CD4-positive, CD25-positive, alpha-beta regulatory T cell (primary cell): ENCODE measurements at regions not wholly inside any gene's neighbourhood (a gene's known extent, or its start where the extent isn't known, plus 50 kb on each side); places are given as distances from the start of the nearest gene placed in this dataset.

Experiments used
- ATAC-seq, 2 donors: fragments of 150-1000 bp; cut with Tn5 transposase; one replicate each; pipeline ENCODE4 v1.10.0; 2021; ENCODE audit warnings: low read depth in 2 of 2, moderate number of reproducible peaks in 2 of 2, moderate library complexity in 1 of 2
- DNase-seq, 3 donors: peaks; one replicate each; pipeline versions ENCODE4 v3.0.0 to v3.0.0-alpha.2; 2012 to 2022; ENCODE audit warnings: mixed read lengths in 1 of 3
- H3K27ac ChIP-seq: one replicate; pipeline ENCODE4 v1.7.0; 2013; ENCODE audit warnings: mild to moderate bottlenecking, low read length; ENCODE audit not compliant: insufficient read depth, poor library complexity, severe bottlenecking
- H3K27me3 ChIP-seq: one replicate; pipeline ENCODE4 v1.7.0; 2013; ENCODE audit warnings: low read length; ENCODE audit not compliant: control insufficient read depth, insufficient read depth
- H3K36me3 ChIP-seq: one replicate; pipeline ENCODE4 v1.7.0; 2013; ENCODE audit warnings: mild to moderate bottlenecking, low read length, moderate library complexity; ENCODE audit not compliant: control insufficient read depth, insufficient read depth
- H3K4me1 ChIP-seq: 2 replicates; pipeline ENCODE4 v1.7.0; 2013; ENCODE audit warnings: mild to moderate bottlenecking, low read length; ENCODE audit not compliant: insufficient read depth, control insufficient read depth, poor library complexity, severe bottlenecking
- H3K4me3 ChIP-seq: one replicate; pipeline ENCODE4 v1.7.0; 2013; ENCODE audit warnings: low read depth, mild to moderate bottlenecking, low read length, moderate library complexity
- H3K9me3 ChIP-seq, 2 experiments: 1 replicate in 1 of 2; 2 replicates in 1 of 2; pipeline ENCODE4 v1.7.0; 2013; ENCODE audit warnings: low read length in 2 of 2, mild to moderate bottlenecking in 1 of 2, moderate library complexity in 1 of 2; ENCODE audit not compliant: control insufficient read depth in 2 of 2
- H3K27ac Mint-ChIP-seq, 3 donors: one replicate each; pipeline ENCODE4 v1.8.0; 2020 to 2022; ENCODE audit warnings: mild to moderate bottlenecking in 3 of 3, mixed read lengths in 3 of 3, moderate library complexity in 2 of 3
- H3K27me3 Mint-ChIP-seq: one replicate; pipeline ENCODE4 v1.8.0; 2022; ENCODE audit warnings: mild to moderate bottlenecking, mixed read lengths
- H3K36me3 Mint-ChIP-seq: one replicate; pipeline ENCODE4 v1.8.0; 2020; ENCODE audit warnings: mixed read lengths
- H3K4me1 Mint-ChIP-seq, 4 donors: one replicate each; pipeline ENCODE4 v1.8.0; 2020 to 2022; ENCODE audit warnings: mixed read lengths in 4 of 4, mild to moderate bottlenecking in 1 of 4
- H3K4me3 Mint-ChIP-seq, 4 donors: one replicate each; pipeline ENCODE4 v1.8.0; 2020 to 2022; ENCODE audit warnings: mild to moderate bottlenecking in 4 of 4, mixed read lengths in 4 of 4, moderate library complexity in 3 of 4
- H3K9me3 Mint-ChIP-seq, 7 donors: one replicate each; pipeline ENCODE4 v1.8.0; 2020 to 2022; ENCODE audit warnings: mixed read lengths in 7 of 7, mild to moderate bottlenecking in 3 of 7, moderate library complexity in 2 of 7

DNA sequence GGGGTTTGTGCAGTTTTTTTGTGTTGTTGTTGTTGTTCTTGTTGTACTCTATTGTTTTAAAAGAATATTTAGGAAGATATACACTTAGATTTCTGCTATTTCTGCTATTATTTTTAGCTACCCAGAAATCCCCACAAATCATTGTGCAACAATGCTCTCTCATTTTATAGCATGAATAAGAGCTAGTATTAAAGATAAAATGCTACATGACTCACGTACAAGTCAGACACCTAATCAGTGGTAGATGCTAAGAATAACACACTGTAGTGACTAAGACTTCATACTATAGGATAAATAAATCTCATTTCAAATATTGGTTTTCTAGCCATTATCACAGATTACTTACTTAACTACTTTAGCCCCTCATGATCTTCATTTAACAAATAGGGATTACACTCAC lies 920.5 kb downstream of the KCNMA1 start:
- H3K4me3 ChIP-seq, result no peak overlapping the region
- H3K27ac ChIP-seq, result no peak overlapping the region
- Mint-ChIP-seq H3K4me1 (no peaks in the 10 kb centered on the region), H3K9me3 (peaks cover 4 to 34% (median 5%) of the 10 kb centered on the region in 7 donors), H3K36me3 (no peaks in the 10 kb centered on the region), H3K27ac (no peak overlapping the region), H3K27me3 (no peaks in the 10 kb centered on the region), H3K4me3 (no peak overlapping the region)
- no peaks in the 10 kb centered on the region for H3K9me3 ChIP-seq
- H3K4me1 ChIP-seq, result no peaks in the 10 kb centered on the region
- no peak for DNase-seq
- H3K36me3 ChIP-seq, result no peaks in the 10 kb centered on the region
- no peaks in the 10 kb centered on the region for H3K27me3 ChIP-seq
- ATAC-seq, result no peak

DNA sequence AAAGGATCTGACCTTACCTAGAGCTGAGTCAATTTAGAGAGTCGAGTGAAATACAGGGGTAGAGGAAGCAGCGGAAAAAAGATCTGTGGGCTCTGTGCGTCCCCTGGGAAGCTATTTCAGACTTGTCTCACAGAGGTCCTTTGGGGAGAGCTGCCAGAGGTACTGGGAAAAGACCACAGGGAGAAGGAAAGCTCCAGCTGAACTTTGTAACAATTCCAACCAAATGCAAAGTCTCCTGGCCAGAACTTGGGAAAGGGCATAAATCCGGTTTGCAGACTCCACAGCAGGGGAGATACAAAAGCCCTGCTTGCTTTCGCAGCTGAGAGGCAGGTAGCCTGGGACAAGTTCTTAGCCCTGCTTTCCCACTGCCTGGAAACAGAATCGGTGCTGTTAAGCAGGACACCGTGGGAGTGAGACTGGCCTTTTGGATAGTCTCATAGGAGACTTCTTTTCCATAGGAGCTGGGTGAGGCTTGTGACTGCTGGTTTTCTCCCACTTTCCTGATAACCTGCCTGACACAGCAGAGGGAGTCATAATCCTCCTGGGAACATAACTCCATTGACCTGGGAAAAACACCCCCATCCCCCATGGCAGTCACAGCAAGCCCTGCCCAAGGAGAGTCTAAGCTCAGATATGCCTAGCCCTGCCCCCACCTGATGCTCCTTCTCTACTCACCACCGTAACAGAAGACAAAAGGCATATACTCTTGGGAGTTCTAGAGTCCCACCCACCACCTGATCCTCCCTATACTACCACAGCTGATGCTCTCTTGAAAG lies 926.2 kb downstream of the KCNMA1 start:
- H3K9me3 Mint-ChIP-seq, result peaks cover 0 to 29% (median 10%) of the 10 kb centered on the region in 7 donors
- peaks cover 0 to 3% of the 10 kb centered on the region in 2 experiments for H3K9me3 ChIP-seq
- no peak overlapping the region for H3K27ac Mint-ChIP-seq
- no peak for DNase-seq
- no peak for ATAC-seq
- no peaks in the 10 kb centered on the region for H3K36me3 Mint-ChIP-seq
- no peaks in the 10 kb centered on the region for H3K36me3 ChIP-seq
- H3K4me1 ChIP-seq, result no peaks in the 10 kb centered on the region
- no peak overlapping the region for H3K4me3 Mint-ChIP-seq
- H3K27ac ChIP-seq, result no peak overlapping the region
- H3K27me3 ChIP-seq, result no peaks in the 10 kb centered on the region
- no peaks in the 10 kb centered on the region for H3K27me3 Mint-ChIP-seq
- H3K4me3 ChIP-seq, result no peak overlapping the region
- H3K4me1 Mint-ChIP-seq, result no peaks in the 10 kb centered on the region

DNA sequence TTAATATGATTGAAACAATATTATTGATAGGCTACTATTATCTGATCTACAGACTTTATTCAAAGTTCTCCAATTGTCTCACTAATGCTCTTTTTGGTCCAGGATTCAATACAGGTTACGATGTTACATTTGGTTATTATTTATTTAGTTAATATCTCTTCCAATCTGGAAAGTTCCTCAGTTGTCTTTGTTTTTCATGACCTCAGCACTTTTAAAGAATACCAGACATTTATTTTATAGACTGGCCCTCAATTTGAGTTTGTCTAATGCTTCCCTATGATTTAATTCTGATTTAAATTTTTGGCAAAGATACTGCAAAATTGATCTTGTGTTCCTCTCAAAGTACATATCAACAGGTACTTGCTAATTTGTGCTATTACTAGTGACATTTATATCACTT lies 937.4 kb downstream of the KCNMA1 start:
- H3K4me3 ChIP-seq, result no peak overlapping the region
- no peaks in the 10 kb centered on the region for H3K27me3 Mint-ChIP-seq
- ATAC-seq, result no peak
- no peak overlapping the region for H3K27ac ChIP-seq
- H3K4me1 Mint-ChIP-seq, result no peaks in the 10 kb centered on the region
- H3K4me1 ChIP-seq, result no peaks in the 10 kb centered on the region
- H3K9me3 Mint-ChIP-seq, result peaks cover 0 to 15% (median 4%) of the 10 kb centered on the region in 7 donors
- no peaks in the 10 kb centered on the region for H3K27me3 ChIP-seq
- H3K36me3 ChIP-seq, result no peaks in the 10 kb centered on the region
- DNase-seq, result no peak
- H3K36me3 Mint-ChIP-seq, result no peaks in the 10 kb centered on the region
- H3K4me3 Mint-ChIP-seq, result no peak overlapping the region
- peaks cover 0 to 3% of the 10 kb centered on the region in 2 experiments for H3K9me3 ChIP-seq
- peak overlapping the region in 1 of 3 donors; percentile 20 for H3K27ac Mint-ChIP-seq

DNA sequence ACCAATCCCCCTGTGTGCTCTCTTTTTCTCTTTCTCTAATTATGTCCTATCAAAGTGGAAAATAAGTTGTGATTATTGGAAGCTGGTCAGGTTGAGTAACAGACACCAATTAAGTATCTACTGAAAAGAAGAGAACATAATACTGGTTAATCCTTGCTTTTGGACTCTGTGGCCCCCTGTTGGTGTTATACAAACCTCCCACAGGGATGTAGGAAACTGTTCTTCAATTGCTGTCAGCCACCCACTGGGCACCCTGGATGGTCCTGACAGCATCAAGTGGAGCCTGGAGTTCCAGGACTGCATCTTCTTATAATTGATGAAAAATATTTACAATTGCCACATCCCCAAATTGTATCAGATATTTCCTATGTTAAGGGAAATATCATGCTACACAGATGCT lies 939.7 kb downstream of the KCNMA1 start:
- no peak for ATAC-seq
- H3K9me3 ChIP-seq, result peaks cover 0 to 3% of the 10 kb centered on the region in 2 experiments
- Mint-ChIP-seq H3K4me3 (no peak overlapping the region), H3K36me3 (no peaks in the 10 kb centered on the region), H3K27me3 (no peaks in the 10 kb centered on the region), H3K9me3 (peaks cover 0 to 16% (median 2%) of the 10 kb centered on the region in 7 donors), H3K27ac (no peak overlapping the region), H3K4me1 (no peaks in the 10 kb centered on the region)
- H3K27me3 ChIP-seq, result no peaks in the 10 kb centered on the region
- H3K4me3 ChIP-seq, result no peak overlapping the region
- no peak for DNase-seq
- H3K36me3 ChIP-seq, result no peaks in the 10 kb centered on the region
- H3K27ac ChIP-seq, result no peak overlapping the region
- no peaks in the 10 kb centered on the region for H3K4me1 ChIP-seq

DNA sequence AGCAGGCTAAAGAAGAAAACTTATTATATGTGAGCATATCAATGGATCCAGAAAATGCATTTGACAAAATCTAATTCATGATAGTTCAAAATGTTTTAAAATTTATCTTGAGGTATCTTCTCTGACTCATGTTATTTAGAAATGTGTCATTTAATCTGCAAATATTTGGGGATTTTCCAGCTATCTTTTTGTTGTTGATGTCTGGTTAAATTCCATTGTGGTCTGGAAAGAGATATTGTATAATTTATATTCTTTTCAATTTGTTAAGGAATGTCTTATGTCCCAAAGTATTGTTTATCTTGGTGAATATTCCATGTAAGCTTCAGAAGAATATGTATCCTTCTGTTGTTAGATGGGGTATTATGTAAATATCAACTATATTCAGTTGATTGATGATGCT lies 942.5 kb downstream of the KCNMA1 start:
- DNase-seq, result no peak
- no peaks in the 10 kb centered on the region for H3K36me3 ChIP-seq
- H3K4me3 Mint-ChIP-seq, result no peak overlapping the region

DNA sequence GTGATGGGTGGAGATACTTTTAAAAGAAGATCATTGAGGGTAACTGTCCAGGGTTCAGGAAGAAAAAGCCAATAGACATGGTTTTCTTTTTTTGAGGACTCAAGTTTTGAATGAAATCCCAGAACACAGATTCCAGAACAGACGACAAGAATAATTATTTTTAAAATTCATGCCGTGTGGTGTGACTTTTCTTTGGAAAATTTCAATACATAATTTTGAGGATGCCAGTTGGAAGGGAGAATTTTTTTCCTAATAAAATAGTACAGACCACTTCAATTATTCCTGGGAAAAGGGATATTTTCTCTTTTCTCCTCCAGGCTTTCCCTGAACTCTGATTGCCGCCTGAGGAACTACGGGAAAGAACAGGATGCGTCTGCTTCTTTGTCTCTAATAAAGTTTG lies 951.4 kb downstream of the KCNMA1 start:
- Mint-ChIP-seq H3K27me3 (no peaks in the 10 kb centered on the region), H3K27ac (no peak overlapping the region), H3K9me3 (peaks cover 3 to 22% (median 9%) of the 10 kb centered on the region in 7 donors), H3K4me1 (no peaks in the 10 kb centered on the region), H3K4me3 (no peak overlapping the region), H3K36me3 (peaks cover 3% of the 10 kb centered on the region)
- H3K27me3 ChIP-seq, result no peaks in the 10 kb centered on the region
- no peaks in the 10 kb centered on the region for H3K9me3 ChIP-seq
- H3K27ac ChIP-seq, result no peak overlapping the region
- no peaks in the 10 kb centered on the region for H3K36me3 ChIP-seq
- DNase-seq (no peak), ATAC-seq (no peak)
- no peaks in the 10 kb centered on the region for H3K4me1 ChIP-seq
- no peak overlapping the region for H3K4me3 ChIP-seq

More for the DNA sequence above, 942.5 kb downstream of the KCNMA1 start:
- Histone ChIP-seq H3K9me3 (no peaks in the 10 kb centered on the region), H3K27me3 (no peaks in the 10 kb centered on the region), H3K27ac (no peak overlapping the region), H3K4me3 (no peak overlapping the region), H3K4me1 (no peaks in the 10 kb centered on the region)
- Mint-ChIP-seq H3K36me3 (peaks cover 4% of the 10 kb centered on the region), H3K27me3 (no peaks in the 10 kb centered on the region), H3K9me3 (peaks cover 0 to 13% (median 7%) of the 10 kb centered on the region in 7 donors), H3K27ac (no peak overlapping the region), H3K4me1 (no peaks in the 10 kb centered on the region)
- ATAC-seq, result no peak

DNA sequence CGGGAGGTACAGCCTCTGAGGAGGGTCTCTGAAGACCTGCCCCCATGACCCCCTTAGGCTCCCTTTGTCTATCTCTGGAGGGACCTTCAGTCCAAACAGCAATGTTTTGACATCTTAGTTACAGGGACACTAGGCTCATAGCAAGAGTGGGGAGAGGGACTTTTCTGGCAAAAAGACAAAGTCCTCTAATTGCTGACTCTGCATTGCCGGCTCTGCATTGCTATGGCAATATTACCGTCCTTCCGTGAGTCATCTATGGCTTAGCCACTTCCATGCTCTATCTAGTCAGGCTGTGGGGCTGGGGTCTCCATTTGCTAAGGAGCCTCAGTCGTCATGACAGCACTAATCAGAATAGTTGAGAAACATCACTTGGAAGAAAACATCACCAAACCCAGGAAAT lies 952.6 kb downstream of the KCNMA1 start:
- Histone ChIP-seq H3K27ac (no peak overlapping the region), H3K36me3 (no peaks in the 10 kb centered on the region), H3K4me3 (no peak overlapping the region), H3K9me3 (no peaks in the 10 kb centered on the region), H3K4me1 (no peaks in the 10 kb centered on the region), H3K27me3 (no peaks in the 10 kb centered on the region)
- Mint-ChIP-seq H3K27ac (no peak overlapping the region), H3K27me3 (no peaks in the 10 kb centered on the region), H3K36me3 (no peaks in the 10 kb centered on the region), H3K4me3 (no peak overlapping the region), H3K4me1 (no peaks in the 10 kb centered on the region), H3K9me3 (peaks cover 3 to 17% (median 8%) of the 10 kb centered on the region in 7 donors)
- ATAC-seq (no peak), DNase-seq (no peak)

DNA sequence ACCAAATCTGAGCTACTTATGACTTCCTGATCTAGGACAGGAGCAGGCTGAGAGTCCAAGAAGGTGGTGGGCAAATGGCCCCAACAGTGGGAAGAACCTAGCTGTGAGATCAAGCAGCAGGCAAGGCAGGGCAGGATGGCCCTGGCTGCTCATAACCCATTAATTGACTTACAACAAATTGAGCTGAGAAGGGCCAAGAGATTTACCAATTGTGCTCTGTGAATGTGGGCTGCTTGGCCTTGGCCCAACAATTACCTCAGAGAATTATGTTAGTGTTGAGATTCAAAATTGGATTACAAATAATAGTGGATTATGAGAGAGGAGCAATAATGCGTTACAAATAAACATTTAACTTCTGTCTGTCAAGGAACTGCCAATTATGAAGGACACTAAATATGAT lies 956.5 kb downstream of the KCNMA1 start:
- Mint-ChIP-seq H3K4me1 (no peaks in the 10 kb centered on the region), H3K4me3 (no peak overlapping the region), H3K9me3 (peaks cover 0 to 7% (median 3%) of the 10 kb centered on the region in 7 donors), H3K36me3 (no peaks in the 10 kb centered on the region), H3K27ac (no peak overlapping the region), H3K27me3 (no peaks in the 10 kb centered on the region)
- no peaks in the 10 kb centered on the region for H3K9me3 ChIP-seq
- no peaks in the 10 kb centered on the region for H3K4me1 ChIP-seq
- no peaks in the 10 kb centered on the region for H3K36me3 ChIP-seq
- no peak overlapping the region for H3K4me3 ChIP-seq
- H3K27ac ChIP-seq, result no peak overlapping the region
- ATAC-seq (no peak), DNase-seq (no peak)
- H3K27me3 ChIP-seq, result no peaks in the 10 kb centered on the region
